Cardiac fibroblast (primary cell): ENCODE measurements at regions not wholly inside any gene's neighbourhood (a gene's known extent, or its start where the extent isn't known, plus 50 kb on each side); places are given as distances from the start of the nearest gene placed in this dataset.

ENCODE experiments used
- DNase-seq, 2 donors: peaks; one replicate each; pipeline versions ENCODE4 v3.0.0 to v3.0.0-alpha.2; 2010; ENCODE audit warnings: low read depth in 2 of 2
- H3K4me3 ChIP-seq, 2 donors: replicated peaks in 1 of 2; 1 replicate in 1 of 2; 2 replicates in 1 of 2; pipeline ENCODE4 v1.5.1; 2011; ENCODE audit warnings: low read depth in 2 of 2, low read length in 2 of 2, mild to moderate bottlenecking in 2 of 2, moderate library complexity in 1 of 2
- TF ChIP-seq, protein P1 (sequence below): IDR thresholded peaks from one replicate; pipeline ENCODE4 v1.5.1; 2011; ENCODE audit warnings: low read depth, mild to moderate bottlenecking, low read length, inconsistent platforms

DNA sequence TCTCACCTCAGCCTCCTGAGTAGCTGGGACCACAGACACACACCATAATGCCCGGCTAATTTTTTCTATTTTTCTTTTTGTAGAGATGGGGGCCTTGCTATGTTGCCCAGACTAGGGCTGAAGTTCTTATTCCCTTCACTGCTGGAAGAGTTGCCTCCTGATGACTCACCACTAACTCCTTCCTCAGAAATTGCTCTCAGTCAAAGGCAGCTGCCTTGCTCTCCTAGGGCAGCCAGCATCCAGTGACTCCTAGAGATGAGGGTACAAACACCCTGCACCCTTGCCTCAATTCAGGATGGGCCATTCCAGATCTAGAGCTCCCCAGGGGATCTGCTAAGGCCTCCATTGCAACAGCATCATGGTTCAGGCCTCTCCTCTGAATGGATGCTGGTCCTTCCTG lies 54.0 kb upstream of the RASSF8 start:
- TF ChIP-seq, protein P1, sequence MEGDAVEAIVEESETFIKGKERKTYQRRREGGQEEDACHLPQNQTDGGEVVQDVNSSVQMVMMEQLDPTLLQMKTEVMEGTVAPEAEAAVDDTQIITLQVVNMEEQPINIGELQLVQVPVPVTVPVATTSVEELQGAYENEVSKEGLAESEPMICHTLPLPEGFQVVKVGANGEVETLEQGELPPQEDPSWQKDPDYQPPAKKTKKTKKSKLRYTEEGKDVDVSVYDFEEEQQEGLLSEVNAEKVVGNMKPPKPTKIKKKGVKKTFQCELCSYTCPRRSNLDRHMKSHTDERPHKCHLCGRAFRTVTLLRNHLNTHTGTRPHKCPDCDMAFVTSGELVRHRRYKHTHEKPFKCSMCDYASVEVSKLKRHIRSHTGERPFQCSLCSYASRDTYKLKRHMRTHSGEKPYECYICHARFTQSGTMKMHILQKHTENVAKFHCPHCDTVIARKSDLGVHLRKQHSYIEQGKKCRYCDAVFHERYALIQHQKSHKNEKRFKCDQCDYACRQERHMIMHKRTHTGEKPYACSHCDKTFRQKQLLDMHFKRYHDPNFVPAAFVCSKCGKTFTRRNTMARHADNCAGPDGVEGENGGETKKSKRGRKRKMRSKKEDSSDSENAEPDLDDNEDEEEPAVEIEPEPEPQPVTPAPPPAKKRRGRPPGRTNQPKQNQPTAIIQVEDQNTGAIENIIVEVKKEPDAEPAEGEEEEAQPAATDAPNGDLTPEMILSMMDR: no peak
- peak; percentile 30 to 43 for DNase-seq
- no peak overlapping the region for H3K4me3 ChIP-seq

- no peak overlapping the region for H3K4me3 ChIP-seq
- no peak for DNase-seq
- TF ChIP-seq, protein P1: no peak
Observed at GRCh38 chr12:25906651-25907340, 51.7 kb upstream of the RASSF8 start.
